Osteoblast (primary cell): ENCODE measurements at regions not wholly inside any gene's neighbourhood (a gene's known extent, or its start where the extent isn't known, plus 50 kb on each side); places are given as distances from the start of the nearest gene placed in this dataset.
"Not testable (repeated sequence)": the region's sequence is repeated elsewhere in the genome, so short reads cannot be mapped to it uniquely, and the experiment has no call there.

Source experiments
- DNase-seq: peaks from one replicate; pipeline ENCODE4 v3.0.0; 2011; ENCODE audit warnings: low spot score, mixed read lengths; ENCODE audit not compliant: insufficient read length; ENCODE audit errors: missing footprints
- H2AFZ ChIP-seq: 2 replicates; pipeline ENCODE4 v1.6.0; 2011; ENCODE audit warnings: mild to moderate bottlenecking, low read length
- H3K27ac ChIP-seq: 2 replicates; pipeline ENCODE4 v1.5.1; 2011; ENCODE audit warnings: mild to moderate bottlenecking, low read depth, low read length, moderate library complexity
- H3K27me3 ChIP-seq: 2 replicates; pipeline ENCODE4 v1.6.0; 2012; ENCODE audit warnings: mild to moderate bottlenecking, control low read depth, inconsistent platforms, low read length, moderate library complexity; ENCODE audit not compliant: insufficient read depth
- H3K36me3 ChIP-seq: 2 replicates; pipeline ENCODE4 v1.5.1; 2011; ENCODE audit warnings: mild to moderate bottlenecking, low read length, control low read depth, moderate library complexity; ENCODE audit not compliant: insufficient read depth
- H3K4me1 ChIP-seq: 2 replicates; pipeline ENCODE4 v1.5.1; 2011; ENCODE audit warnings: mild to moderate bottlenecking, low read length, control low read depth, moderate library complexity; ENCODE audit not compliant: insufficient read depth
- H3K4me2 ChIP-seq: 2 replicates; pipeline ENCODE4 v1.6.0; 2011; ENCODE audit warnings: mild to moderate bottlenecking, low read length; ENCODE audit not compliant: insufficient read depth
- H3K4me3 ChIP-seq: fragments of 200-600 bp; sonication (generic); 3 replicates; pipeline ENCODE4 v1.5.1; 2012; ENCODE audit warnings: mild to moderate bottlenecking, low read length, inconsistent platforms; ENCODE audit not compliant: insufficient read depth
- H3K79me2 ChIP-seq: 2 replicates; pipeline ENCODE4 v1.6.0; 2012; ENCODE audit warnings: mild to moderate bottlenecking, low read length, control low read depth, inconsistent platforms; ENCODE audit not compliant: insufficient read depth
- H3K9me3 ChIP-seq: 2 replicates; pipeline ENCODE4 v1.5.1; 2011; ENCODE audit warnings: low read depth, low read length, control low read depth
- H4K20me1 ChIP-seq: 2 replicates; pipeline ENCODE4 v1.6.0; 2012; ENCODE audit warnings: mild to moderate bottlenecking, low read length, control low read depth; ENCODE audit not compliant: insufficient read depth
- CTCF ChIP-seq: IDR thresholded peaks from 2 replicates; pipeline ENCODE4 v1.5.1; 2011; ENCODE audit warnings: mild to moderate bottlenecking, low read depth, low read length, moderate library complexity; ENCODE audit errors: extremely low read depth

GRCh38 chr20:55316753-55317152 is 688.6 kb downstream of the CBLN4 start:
- no peaks in the 10 kb centered on the region for H3K36me3 ChIP-seq
- no peaks in the 10 kb centered on the region for H4K20me1 ChIP-seq
- no peaks in the 10 kb centered on the region for H3K27me3 ChIP-seq
- no peak overlapping the region for H3K27ac ChIP-seq
- no peak for DNase-seq
- no peaks in the 10 kb centered on the region for H3K4me1 ChIP-seq
- no peak overlapping the region for H3K4me2 ChIP-seq
- H3K79me2 ChIP-seq: no peaks in the 10 kb centered on the region
- H2AFZ ChIP-seq: no peak overlapping the region
- TF ChIP-seq CTCF: no peak
- no peak overlapping the region for H3K4me3 ChIP-seq
- peaks cover 2% of the 10 kb centered on the region for H3K9me3 ChIP-seq

- not testable (repeated sequence) for H4K20me1 ChIP-seq, H3K4me1 ChIP-seq, H3K36me3 ChIP-seq, H3K27me3 ChIP-seq, DNase-seq, H2AFZ ChIP-seq, H3K9me3 ChIP-seq, H3K4me2 ChIP-seq, H3K79me2 ChIP-seq, H3K27ac ChIP-seq, H3K4me3 ChIP-seq
Observed at GRCh38 chr20:55310844-55311243, 694.5 kb downstream of the CBLN4 start.

GRCh38 chr20:55291261-55291660 is 714.1 kb downstream of the CBLN4 start:
- no peaks in the 10 kb centered on the region for H3K27me3 ChIP-seq
- no peaks in the 10 kb centered on the region for H3K79me2 ChIP-seq
- no peaks in the 10 kb centered on the region for H4K20me1 ChIP-seq
- H3K36me3 ChIP-seq: no peaks in the 10 kb centered on the region
- no peak overlapping the region for H3K4me2 ChIP-seq
- no peak for DNase-seq
- no peak overlapping the region for H2AFZ ChIP-seq
- H3K9me3 ChIP-seq: peaks cover 3% of the 10 kb centered on the region
- H3K4me3 ChIP-seq: no peak overlapping the region
- no peak overlapping the region for H3K27ac ChIP-seq
- TF ChIP-seq CTCF: no peak
- H3K4me1 ChIP-seq: no peaks in the 10 kb centered on the region

- no peaks in the 10 kb centered on the region for H3K36me3 ChIP-seq
Observed at GRCh38 chr20:55283889-55284288, 721.4 kb downstream of the CBLN4 start.

More at GRCh38 chr20:55283889-55284288, 721.4 kb downstream of the CBLN4 start:
- Histone ChIP-seq H4K20me1 (no peaks in the 10 kb centered on the region), H3K4me2 (no peak overlapping the region), H3K4me1 (no peaks in the 10 kb centered on the region), H3K27me3 (no peaks in the 10 kb centered on the region), H2AFZ (no peak overlapping the region), H3K4me3 (no peak overlapping the region), H3K9me3 (no peaks in the 10 kb centered on the region), H3K79me2 (no peaks in the 10 kb centered on the region), H3K27ac (no peak overlapping the region)
- TF ChIP-seq CTCF: no peak
- no peak for DNase-seq
